ENCODE measurements at regions not wholly inside any gene's neighbourhood (a gene's known extent, or its start where the extent isn't known, plus 50 kb on each side); places are given as distances from the start of the nearest gene placed in this dataset.
"Not testable (repeated sequence)": the region's sequence is repeated elsewhere in the genome, so short reads cannot be mapped to it uniquely, and the experiment has no call there.

DNA sequence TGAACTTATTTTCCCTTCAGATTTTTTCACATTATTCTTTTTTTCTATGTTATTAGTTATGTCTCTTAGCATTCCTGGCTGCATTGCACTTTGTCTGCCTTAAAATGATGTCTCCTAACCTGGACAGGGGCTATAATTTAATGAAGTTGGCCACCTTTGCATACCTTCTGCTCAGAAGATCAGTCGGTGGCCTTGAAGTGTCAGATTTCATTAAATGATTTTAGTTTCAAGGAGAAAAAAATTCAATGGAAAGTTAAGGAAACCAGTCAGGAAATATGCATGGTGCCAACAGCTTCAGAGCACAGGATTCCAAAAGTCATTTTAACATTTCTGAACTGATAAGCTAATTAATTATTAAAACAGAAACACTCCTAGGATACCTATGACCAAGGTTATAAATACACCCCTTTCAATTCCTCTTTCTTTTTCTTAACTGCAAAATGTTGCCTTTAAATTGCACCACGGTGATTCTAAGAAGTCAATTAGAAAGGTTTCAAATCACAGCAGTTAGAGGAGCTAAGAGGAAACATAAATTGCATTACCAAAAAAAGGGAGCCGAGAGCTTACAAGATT, 533.4 kb downstream of the KCNJ2 start:
- Mint-ChIP-seq H3K27ac (no peak overlapping the region), H3K27me3 (peaks cover 0 to 2% of the 10 kb centered on the region in 2 donors), H3K4me1 (no peaks in the 10 kb centered on the region), H3K36me3 (no peaks in the 10 kb centered on the region), H3K9me3 (peaks cover 0 to 9% (median 2%) of the 10 kb centered on the region in 8 donors), H3K4me3 (no peak overlapping the region)
- DNase-seq = no peak
- Histone ChIP-seq H3K27ac (ENCODE audit: low read depth, low read length) (no peak overlapping the region), H3K4me1 (ENCODE audit: insufficient read depth, low read length) (no peaks in the 10 kb centered on the region), H3K4me3 (ENCODE audit: low read length in 2 of 2) (no peak overlapping the region), H3K36me3 (ENCODE audit: insufficient read depth, low read length) (no peaks in the 10 kb centered on the region), H3K27me3 (ENCODE audit: insufficient read depth, low read length) (no peaks in the 10 kb centered on the region), H3K9me3 (ENCODE audit: control insufficient read depth in 1 of 2, low read length in 2 of 2) (no peaks in the 10 kb centered on the region)
- POLR2A ChIA-PET (ENCODE audit: partially characterized antibody) = no interaction called here
- CTCF ChIA-PET (ENCODE audit: partially characterized antibody) = no interaction called here
- intact Hi-C loops (cut with micrococcal nuclease) = no loop called here

DNA sequence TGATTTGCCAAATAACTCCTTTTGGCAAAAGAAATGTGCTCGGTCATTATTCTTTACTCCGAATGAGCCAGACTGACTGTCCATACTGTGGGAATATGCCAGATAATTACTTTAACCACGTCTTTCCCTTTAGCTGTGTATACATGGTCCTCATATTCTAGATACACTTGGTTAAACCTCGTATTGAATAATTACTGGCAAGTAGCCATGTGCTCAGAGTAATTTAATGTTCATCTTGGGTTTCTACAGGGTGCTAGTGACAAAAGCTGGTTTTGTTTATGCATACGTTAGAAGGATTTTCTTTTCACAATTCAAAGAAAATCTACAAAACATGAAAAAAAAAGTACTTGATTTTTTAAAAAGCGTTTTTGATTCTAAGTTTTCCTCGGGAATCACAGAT, 540.3 kb downstream of the KCNJ2 start:
- H3K4me1 Mint-ChIP-seq = no peaks in the 10 kb centered on the region

DNA sequence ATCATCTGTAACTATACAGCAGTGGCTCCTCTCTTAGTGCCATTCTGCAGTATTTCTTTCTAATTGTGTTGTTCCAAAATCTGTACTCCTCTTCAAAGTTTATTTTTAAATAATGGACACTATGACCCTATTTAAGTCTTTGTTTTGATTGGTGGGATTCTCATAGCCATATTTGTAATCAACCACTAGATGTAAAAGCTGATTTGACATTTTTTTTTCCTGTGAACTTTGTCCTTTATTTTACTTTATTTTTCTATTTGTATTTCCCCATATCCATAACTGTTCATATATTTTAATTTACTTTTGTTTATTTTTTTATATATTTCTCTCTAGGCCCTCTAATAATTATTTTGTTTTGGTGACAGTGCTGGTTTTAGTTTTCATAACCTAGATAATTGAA, 544.4 kb downstream of the KCNJ2 start:
- Histone ChIP-seq H3K4me1 (ENCODE audit: insufficient read depth, low read length) (no peaks in the 10 kb centered on the region), H3K9me3 (ENCODE audit: control insufficient read depth in 1 of 2, low read length in 2 of 2) (no peaks in the 10 kb centered on the region), H3K27me3 (ENCODE audit: insufficient read depth, low read length) (no peaks in the 10 kb centered on the region), H3K27ac (ENCODE audit: low read depth, low read length) (no peak overlapping the region), H3K4me3 (ENCODE audit: low read length in 2 of 2) (no peak overlapping the region), H3K36me3 (ENCODE audit: insufficient read depth, low read length) (no peaks in the 10 kb centered on the region)
- Mint-ChIP-seq H3K4me1 (no peaks in the 10 kb centered on the region), H3K27ac (no peak overlapping the region), H3K4me3 (no peak overlapping the region), H3K36me3 (no peaks in the 10 kb centered on the region), H3K9me3 (peaks cover 0 to 6% (median 0%) of the 10 kb centered on the region in 8 donors), H3K27me3 (peaks cover 0 to 1% of the 10 kb centered on the region in 2 donors)
- ChIA-PET POLR2A (ENCODE audit: partially characterized antibody) (no interaction called here), CTCF (ENCODE audit: partially characterized antibody) (no interaction called here)
- no peak for DNase-seq
- intact Hi-C loops (cut with micrococcal nuclease) = no loop called here

More for the DNA sequence above, 540.3 kb downstream of the KCNJ2 start:
- Histone ChIP-seq H3K4me3 (ENCODE audit: low read length in 2 of 2) (no peak overlapping the region), H3K27ac (ENCODE audit: low read depth, low read length) (no peak overlapping the region), H3K27me3 (ENCODE audit: insufficient read depth, low read length) (no peaks in the 10 kb centered on the region), H3K9me3 (ENCODE audit: control insufficient read depth in 1 of 2, low read length in 2 of 2) (no peaks in the 10 kb centered on the region), H3K36me3 (ENCODE audit: insufficient read depth, low read length) (no peaks in the 10 kb centered on the region), H3K4me1 (ENCODE audit: insufficient read depth, low read length) (no peaks in the 10 kb centered on the region)
- Mint-ChIP-seq H3K27me3 (peaks cover 0 to 2% of the 10 kb centered on the region in 2 donors), H3K9me3 (peaks cover 0 to 6% (median 4%) of the 10 kb centered on the region in 8 donors), H3K27ac (no peak overlapping the region), H3K36me3 (no peaks in the 10 kb centered on the region), H3K4me3 (no peak overlapping the region)
- no peak for DNase-seq
- intact Hi-C loops (cut with micrococcal nuclease) = no loop called here
- ChIA-PET CTCF (ENCODE audit: partially characterized antibody) (no interaction called here), POLR2A (ENCODE audit: partially characterized antibody) (no interaction called here)

DNA sequence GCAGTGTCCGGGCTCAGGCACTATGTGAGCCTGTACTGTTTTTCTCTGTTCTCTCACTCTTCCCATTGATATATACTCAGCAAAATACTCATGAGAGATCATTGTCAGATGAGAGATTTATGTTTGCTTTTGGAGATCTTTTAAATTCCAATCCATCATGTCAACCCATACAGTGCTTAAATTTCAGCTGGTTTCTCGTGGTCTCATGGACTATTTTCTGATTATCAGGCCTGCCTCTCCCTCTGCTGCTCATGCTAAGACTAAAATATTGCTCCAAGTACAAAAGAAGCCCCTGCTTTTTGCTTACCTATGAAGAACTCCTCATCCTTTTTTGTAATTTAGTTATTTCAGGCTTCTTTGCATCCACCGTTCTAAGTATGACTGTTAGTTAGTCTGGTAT, 547.2 kb downstream of the KCNJ2 start:
- H3K9me3 Mint-ChIP-seq = peaks cover 0 to 9% (median 3%) of the 10 kb centered on the region in 8 donors
- CTCF ChIA-PET (ENCODE audit: partially characterized antibody) = no interaction called here

DNA sequence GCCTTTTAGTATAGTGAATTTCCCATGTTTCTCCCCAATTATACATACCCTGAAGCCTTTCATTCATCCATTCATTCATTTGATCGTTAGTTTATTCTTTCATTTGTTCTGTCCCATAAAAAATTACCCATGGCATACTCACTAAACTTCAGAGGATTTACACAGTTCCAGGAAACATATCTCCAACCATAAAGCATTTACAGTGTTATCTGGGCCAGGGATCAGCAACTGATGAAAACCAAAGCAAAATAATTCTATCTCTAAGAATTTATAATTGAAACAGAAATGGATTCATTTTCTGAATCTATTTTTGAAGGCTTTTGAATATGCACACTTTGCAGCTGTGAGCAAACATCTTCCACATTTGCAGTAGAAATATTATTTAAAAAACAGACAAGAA, 547.7 kb downstream of the KCNJ2 start:
- no peak overlapping the region for H3K4me3 Mint-ChIP-seq
- no peaks in the 10 kb centered on the region for H3K36me3 Mint-ChIP-seq
- Histone ChIP-seq H3K9me3 (ENCODE audit: control insufficient read depth in 1 of 2, low read length in 2 of 2) (no peaks in the 10 kb centered on the region), H3K27ac (ENCODE audit: low read depth, low read length) (no peak overlapping the region), H3K36me3 (ENCODE audit: insufficient read depth, low read length) (no peaks in the 10 kb centered on the region), H3K4me3 (ENCODE audit: low read length in 2 of 2) (no peak overlapping the region), H3K27me3 (ENCODE audit: insufficient read depth, low read length) (no peaks in the 10 kb centered on the region), H3K4me1 (ENCODE audit: insufficient read depth, low read length) (no peaks in the 10 kb centered on the region)
- POLR2A ChIA-PET (ENCODE audit: partially characterized antibody) = no interaction called here
- peaks cover 0 to 1% of the 10 kb centered on the region in 2 donors for H3K27me3 Mint-ChIP-seq
- H3K4me1 Mint-ChIP-seq = no peaks in the 10 kb centered on the region
- peaks cover 0 to 6% (median 3%) of the 10 kb centered on the region in 8 donors for H3K9me3 Mint-ChIP-seq
- H3K27ac Mint-ChIP-seq = no peak overlapping the region
- DNase-seq = no peak
- intact Hi-C loops (cut with micrococcal nuclease) = no loop called here
- CTCF ChIA-PET (ENCODE audit: partially characterized antibody) = no interaction called here

More for the DNA sequence above, 547.2 kb downstream of the KCNJ2 start:
- peaks cover 0 to 1% of the 10 kb centered on the region in 2 donors for H3K27me3 Mint-ChIP-seq
- no peaks in the 10 kb centered on the region for H3K36me3 Mint-ChIP-seq
- Histone ChIP-seq H3K36me3 (ENCODE audit: insufficient read depth, low read length) (no peaks in the 10 kb centered on the region), H3K4me1 (ENCODE audit: insufficient read depth, low read length) (no peaks in the 10 kb centered on the region), H3K27ac (ENCODE audit: low read depth, low read length) (no peak overlapping the region), H3K27me3 (ENCODE audit: insufficient read depth, low read length) (no peaks in the 10 kb centered on the region), H3K4me3 (ENCODE audit: low read length in 2 of 2) (no peak overlapping the region), H3K9me3 (ENCODE audit: control insufficient read depth in 1 of 2, low read length in 2 of 2) (no peaks in the 10 kb centered on the region)
- intact Hi-C loops (cut with micrococcal nuclease) = no loop called here
- H3K27ac Mint-ChIP-seq = no peak overlapping the region
- H3K4me3 Mint-ChIP-seq = no peak overlapping the region
- POLR2A ChIA-PET (ENCODE audit: partially characterized antibody) = no interaction called here
- no peaks in the 10 kb centered on the region for H3K4me1 Mint-ChIP-seq
- no peak for DNase-seq

DNA sequence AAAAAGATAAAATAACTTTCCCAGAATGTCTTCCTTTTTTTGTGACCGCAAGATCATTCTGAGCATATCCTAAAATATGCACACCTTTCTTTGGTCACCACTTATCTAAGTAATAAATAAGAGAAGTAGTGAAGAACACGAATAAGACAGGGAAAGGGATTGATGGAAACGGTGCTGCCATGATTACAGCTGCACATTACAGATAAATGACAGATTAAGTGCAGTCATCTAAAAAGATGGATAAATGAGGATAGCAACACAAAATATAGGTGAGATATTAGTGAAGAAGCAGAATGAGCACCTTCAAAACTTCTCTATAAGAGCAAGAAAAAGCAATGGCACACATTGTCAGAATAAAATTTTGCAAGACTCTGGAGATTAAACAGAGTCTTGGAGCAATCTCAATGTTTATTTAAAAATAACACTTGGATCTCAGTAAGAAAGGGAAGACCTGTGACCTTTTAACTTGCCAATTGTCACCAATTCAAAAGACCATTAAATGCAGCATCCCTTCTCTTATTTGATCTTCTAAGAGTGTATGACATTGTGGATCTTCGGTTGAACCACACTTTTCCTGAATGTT, 567.1 kb downstream of the KCNJ2 start:
- DNase-seq = no peak
- intact Hi-C loops (cut with micrococcal nuclease) = no loop called here
- no peak overlapping the region for H3K4me3 Mint-ChIP-seq
- Histone ChIP-seq H3K36me3 (ENCODE audit: insufficient read depth, low read length) (no peaks in the 10 kb centered on the region), H3K4me1 (ENCODE audit: insufficient read depth, low read length) (no peaks in the 10 kb centered on the region), H3K4me3 (ENCODE audit: low read length in 2 of 2) (no peak overlapping the region), H3K9me3 (ENCODE audit: control insufficient read depth in 1 of 2, low read length in 2 of 2) (no peaks in the 10 kb centered on the region), H3K27ac (ENCODE audit: low read depth, low read length) (no peak overlapping the region), H3K27me3 (ENCODE audit: insufficient read depth, low read length) (no peaks in the 10 kb centered on the region)
- CTCF ChIA-PET (ENCODE audit: partially characterized antibody) = no interaction called here
- no peaks in the 10 kb centered on the region for H3K36me3 Mint-ChIP-seq
- H3K27me3 Mint-ChIP-seq = no peaks in the 10 kb centered on the region
- H3K9me3 Mint-ChIP-seq = peaks cover 0 to 7% (median under 1%) of the 10 kb centered on the region in 8 donors
- H3K4me1 Mint-ChIP-seq = no peaks in the 10 kb centered on the region
- no peak overlapping the region for H3K27ac Mint-ChIP-seq
- POLR2A ChIA-PET (ENCODE audit: partially characterized antibody) = no interaction called here

DNA sequence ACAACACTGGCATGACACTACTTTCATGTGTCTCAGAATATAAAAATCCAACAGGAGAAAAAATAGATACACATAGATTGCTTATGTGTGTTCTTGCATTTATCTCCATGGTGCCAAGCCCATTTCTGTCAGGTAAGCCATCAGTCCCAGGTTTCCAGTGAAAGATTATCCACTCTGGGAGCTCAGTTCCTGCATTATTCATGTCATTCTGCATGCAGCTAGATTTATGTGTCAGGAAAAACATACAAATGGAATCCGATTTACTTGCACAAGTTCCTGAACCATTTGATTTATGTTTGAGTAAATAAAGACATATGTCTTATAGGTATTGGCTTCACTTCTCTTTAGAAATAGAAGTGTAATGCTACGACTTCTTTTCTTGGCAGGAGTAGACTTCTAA, 569.7 kb downstream of the KCNJ2 start:
- no peak overlapping the region for H3K27ac Mint-ChIP-seq
- ChIA-PET CTCF (ENCODE audit: partially characterized antibody) (no interaction called here), POLR2A (ENCODE audit: partially characterized antibody) (no interaction called here)
- H3K27me3 ChIP-seq (ENCODE audit: insufficient read depth, low read length) = no peaks in the 10 kb centered on the region
- no peak for DNase-seq
- H3K4me3 Mint-ChIP-seq = no peak overlapping the region
- H3K27me3 Mint-ChIP-seq = no peaks in the 10 kb centered on the region
- H3K9me3 Mint-ChIP-seq = peaks cover 0 to 6% (median 0%) of the 10 kb centered on the region in 8 donors
- intact Hi-C loops (cut with micrococcal nuclease) = no loop called here
- H3K36me3 ChIP-seq (ENCODE audit: insufficient read depth, low read length) = no peaks in the 10 kb centered on the region
- no peak overlapping the region for H3K4me3 ChIP-seq (ENCODE audit: low read length in 2 of 2)
- no peaks in the 10 kb centered on the region for H3K9me3 ChIP-seq (ENCODE audit: control insufficient read depth in 1 of 2, low read length in 2 of 2)
- H3K4me1 Mint-ChIP-seq = no peaks in the 10 kb centered on the region
- no peaks in the 10 kb centered on the region for H3K36me3 Mint-ChIP-seq
- no peaks in the 10 kb centered on the region for H3K4me1 ChIP-seq (ENCODE audit: insufficient read depth, low read length)
- H3K27ac ChIP-seq (ENCODE audit: low read depth, low read length) = no peak overlapping the region

DNA sequence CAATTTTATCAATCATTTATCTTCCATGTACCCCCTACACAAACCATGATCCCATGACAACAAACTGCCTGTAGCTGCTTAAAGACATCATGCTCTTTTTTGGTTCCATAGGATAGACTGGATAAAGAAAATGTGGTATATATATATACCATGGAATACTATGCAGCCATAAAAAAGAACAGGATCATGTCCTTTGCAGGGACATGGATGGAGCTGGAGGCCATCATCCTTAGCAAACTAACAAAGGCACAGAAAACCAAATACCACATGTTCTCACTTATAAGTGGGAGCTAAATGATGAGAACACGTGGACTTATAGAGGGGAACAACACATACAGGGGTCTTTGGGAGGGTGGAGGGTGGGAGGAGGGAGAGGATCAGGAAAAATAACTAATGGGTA, 577.2 kb downstream of the KCNJ2 start:
- H3K27me3 ChIP-seq (ENCODE audit: insufficient read depth, low read length); H3K9me3 Mint-ChIP-seq; H3K4me3 Mint-ChIP-seq; DNase-seq; H3K36me3 Mint-ChIP-seq; H3K27ac Mint-ChIP-seq; POLR2A ChIA-PET (ENCODE audit: partially characterized antibody); H3K36me3 ChIP-seq (ENCODE audit: insufficient read depth, low read length); H3K4me1 Mint-ChIP-seq; H3K4me1 ChIP-seq (ENCODE audit: insufficient read depth, low read length); H3K27me3 Mint-ChIP-seq; H3K4me3 ChIP-seq (ENCODE audit: low read length in 2 of 2); intact Hi-C loops (cut with micrococcal nuclease); H3K9me3 ChIP-seq (ENCODE audit: control insufficient read depth in 1 of 2, low read length in 2 of 2); CTCF ChIA-PET (ENCODE audit: partially characterized antibody); H3K27ac ChIP-seq (ENCODE audit: low read depth, low read length): not testable (repeated sequence)

Measured in CD4-positive, alpha-beta memory T cell (primary cell).